Prostate gland (tissue), 2 donors: ENCODE measurements at regions not wholly inside any gene's neighbourhood (a gene's known extent, or its start where the extent isn't known, plus 50 kb on each side); places are given as distances from the start of the nearest gene placed in this dataset.
"Not testable (repeated sequence)": the region's sequence is repeated elsewhere in the genome, so short reads cannot be mapped to it uniquely, and the experiment has no call there.

ENCODE experiments used
- DNase-seq: peaks from one replicate; pipeline ENCODE4 v3.0.0-alpha.2; 2019; ENCODE audit warnings: low spot score
- H3K27ac ChIP-seq, 2 donors: fragments of 200-600 bp; sonication (generic); 2 replicates each; pipeline ENCODE4 v1.5.1; 2017 to 2019
- H3K27me3 ChIP-seq: fragments of 200-600 bp; sonication (generic); replicated peaks from 2 replicates; pipeline ENCODE4 v1.5.1; 2019; ENCODE audit not compliant: insufficient read depth
- H3K36me3 ChIP-seq, 2 donors: fragments of 200-600 bp; sonication (generic); 1 replicate in 1 of 2; 2 replicates in 1 of 2; pipeline versions ENCODE4 v1.5.1 to v1.8.1; 2017 to 2019
- H3K4me1 ChIP-seq: fragments of 200-600 bp; sonication (generic); replicated peaks from 2 replicates; pipeline ENCODE4 v1.5.1; 2019
- H3K4me3 ChIP-seq, 2 donors: fragments of 200-600 bp; sonication (generic); 2 replicates each; pipeline ENCODE4 v1.5.1; 2017 to 2019
- H3K9me3 ChIP-seq: fragments of 200-600 bp; sonication (generic); 2 replicates; pipeline ENCODE4 v1.5.1; 2017
- CTCF ChIP-seq, 4 experiments: fragments of 200-600 bp in 2 of 4; fragments of 450-650 bp in 2 of 4; sonication (generic) in 2 of 4; IDR thresholded peaks; 1 replicate in 3 of 4; 2 replicates in 1 of 4; pipeline ENCODE4 v1.5.1; 2016 to 2019; ENCODE audit warnings: antibody characterized with exemption in 4 of 4, mild to moderate bottlenecking in 2 of 4, moderate library complexity in 2 of 4
- POLR2A ChIP-seq: fragments of 450-650 bp; IDR thresholded peaks from one replicate; pipeline ENCODE4 v1.6.1; 2016; ENCODE audit warnings: antibody characterized with exemption, mild to moderate bottlenecking
- POLR2AphosphoS5 ChIP-seq: sonication (generic); formaldehyde crosslinking; IDR thresholded peaks from one replicate; pipeline ENCODE4 v1.6.1; 2017; ENCODE audit warnings: antibody characterized with exemption
- WGBS: methylation state at CpG from one replicate; pipeline ENCODE4 v1.1.5; 2018; 5-methylcytosine and 5-hydroxymethylcytosine counted together
- intact Hi-C: fragments of 100-400 bp; cut with DNase I; formaldehyde crosslinking; loops from one replicate; pipeline ENCODE4 v1.14.2; 2022

DNA sequence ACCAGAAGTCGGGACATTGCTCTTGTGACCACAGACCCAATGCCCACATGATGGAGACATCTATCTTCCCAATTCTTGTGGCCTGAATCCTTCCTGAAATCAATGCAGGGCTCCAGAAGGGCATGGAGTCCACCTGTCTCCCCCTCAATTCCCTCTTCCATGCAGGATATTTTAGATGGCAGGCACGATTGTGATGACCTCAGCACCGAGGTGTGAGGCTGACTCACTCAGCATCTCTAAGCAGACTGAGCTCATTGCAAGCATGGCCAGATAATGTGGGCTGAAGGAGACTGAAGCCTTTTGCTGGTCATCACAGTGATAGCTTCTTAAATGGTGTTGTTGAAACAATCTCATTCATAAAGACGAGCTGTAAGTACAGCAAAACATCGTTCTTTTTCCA, 374.9 kb upstream of the PODXL start:
- H3K9me3 ChIP-seq = no peaks in the 10 kb centered on the region
- intact Hi-C loops = no loop called here
- H3K4me3 ChIP-seq = no peak overlapping the region

DNA sequence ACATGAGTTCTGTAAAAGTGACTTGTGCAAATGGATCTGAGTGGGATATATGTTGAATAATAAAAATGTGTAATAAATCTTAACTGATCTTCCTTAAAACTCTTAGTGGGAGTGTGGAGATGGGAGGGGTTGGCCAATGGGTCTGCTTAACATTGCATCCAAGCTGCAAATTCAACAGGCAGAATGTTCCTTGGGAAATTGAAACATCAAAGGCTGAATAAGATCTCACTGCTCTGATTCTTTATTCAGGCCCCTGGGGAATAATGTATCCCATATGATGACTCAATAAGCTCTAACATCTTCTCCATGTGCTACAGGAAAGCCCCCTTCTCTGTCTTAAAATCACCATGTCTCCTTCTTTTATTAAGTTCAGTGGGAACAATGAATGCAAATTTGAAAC, 373.2 kb upstream of the PODXL start:
- DNase-seq = no peak
- TF ChIP-seq POLR2AphosphoS5 = no peak
- no peak for TF ChIP-seq POLR2A
- no peak for TF ChIP-seq CTCF (IDR thresholded peaks at IDR 0.05)
- intact Hi-C loops = no loop called here
- Histone ChIP-seq H3K36me3 (no peaks in the 10 kb centered on the region), H3K4me1 (no peaks in the 10 kb centered on the region), H3K27me3 (no peaks in the 10 kb centered on the region), H3K9me3 (no peaks in the 10 kb centered on the region), H3K27ac (no peak overlapping the region), H3K4me3 (no peak overlapping the region)

More for the DNA sequence above, 374.9 kb upstream of the PODXL start:
- Histone ChIP-seq H3K4me1 (no peaks in the 10 kb centered on the region), H3K27ac (no peak overlapping the region), H3K36me3 (no peaks in the 10 kb centered on the region), H3K27me3 (no peaks in the 10 kb centered on the region)
- WGBS = 63% methylated on average over 5 of the region's 5 CpGs
- TF ChIP-seq CTCF (IDR thresholded peaks at IDR 0.05) (no peak), POLR2AphosphoS5 (no peak)
- DNase-seq = no peak

DNA sequence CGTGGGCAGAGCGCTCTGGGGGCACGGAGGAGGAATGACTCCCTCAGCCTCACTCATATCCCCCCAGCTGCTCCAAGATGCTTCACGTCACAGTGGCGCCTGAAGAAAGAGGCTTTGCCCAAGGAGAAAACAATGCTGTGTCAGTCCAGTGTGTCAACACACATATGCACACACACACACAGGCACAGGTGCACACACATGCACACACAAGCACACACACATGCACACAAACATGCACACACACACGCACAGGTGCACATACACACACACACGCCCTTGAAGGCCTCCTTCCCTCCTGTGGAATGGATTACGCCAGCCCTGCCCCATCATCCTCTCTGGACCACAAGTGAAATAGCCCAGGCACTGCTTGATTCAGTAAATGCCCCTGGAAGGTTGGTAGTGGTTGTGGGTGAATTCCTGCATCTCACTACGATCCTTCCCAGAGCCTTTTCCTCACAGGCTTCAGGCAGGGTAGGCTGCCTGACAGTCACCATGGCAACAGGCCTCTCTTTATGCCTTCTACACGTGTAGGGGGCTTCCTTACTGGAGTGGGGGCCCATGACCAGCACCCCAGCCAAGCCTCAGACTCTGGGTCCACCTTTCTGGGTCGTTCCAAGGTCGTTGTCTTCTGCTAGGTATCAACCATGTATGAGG, 371.5 kb upstream of the PODXL start:
- Histone ChIP-seq H3K36me3 (no peaks in the 10 kb centered on the region), H3K9me3 (no peaks in the 10 kb centered on the region), H3K27ac (no peak overlapping the region), H3K27me3 (no peaks in the 10 kb centered on the region), H3K4me3 (no peak overlapping the region), H3K4me1 (no peaks in the 10 kb centered on the region)
- TF ChIP-seq POLR2AphosphoS5 (no peak), POLR2A (no peak), CTCF (IDR thresholded peaks at IDR 0.05) (no peak)
- WGBS = 65% methylated on average over 12 of the region's 12 CpGs
- DNase-seq = no peak
- intact Hi-C loops = no loop called here

DNA sequence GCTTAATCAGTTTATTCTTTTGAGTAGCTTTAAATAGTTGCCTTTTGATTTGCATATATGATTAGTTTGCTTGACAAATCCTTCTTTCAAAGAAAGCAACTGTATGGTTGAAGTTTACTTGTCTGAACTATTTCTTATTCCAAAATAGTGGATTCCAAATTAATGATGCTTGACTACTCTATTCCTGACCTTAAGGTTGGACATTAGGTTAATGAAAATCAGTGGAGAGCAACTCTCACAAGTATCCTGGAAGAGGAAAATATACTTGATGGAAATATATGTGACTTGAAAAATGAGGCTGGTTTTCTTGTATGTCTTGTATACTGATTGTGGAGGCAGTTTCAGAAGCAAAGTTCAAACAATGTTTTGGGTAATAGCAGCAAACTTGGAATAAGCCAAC, 369.2 kb upstream of the PODXL start:
- no peaks in the 10 kb centered on the region for H3K9me3 ChIP-seq
- H3K4me3 ChIP-seq = no peak overlapping the region
- H3K36me3 ChIP-seq = no peaks in the 10 kb centered on the region
- no peaks in the 10 kb centered on the region for H3K4me1 ChIP-seq
- no peak for TF ChIP-seq POLR2A
- no peak for TF ChIP-seq CTCF (IDR thresholded peaks at IDR 0.05)
- TF ChIP-seq POLR2AphosphoS5 = no peak
- no peak for DNase-seq
- no peak overlapping the region for H3K27ac ChIP-seq
- no peaks in the 10 kb centered on the region for H3K27me3 ChIP-seq
- intact Hi-C loops = no loop called here

- Histone ChIP-seq H3K36me3 (no peaks in the 10 kb centered on the region), H3K27ac (no peak overlapping the region), H3K4me1 (no peaks in the 10 kb centered on the region), H3K9me3 (no peaks in the 10 kb centered on the region), H3K4me3 (no peak overlapping the region), H3K27me3 (no peaks in the 10 kb centered on the region)
- intact Hi-C loops = no loop called here
- 80% methylated on average over 3 of the region's 3 CpGs for WGBS
- TF ChIP-seq POLR2A = no peak
- no peak for TF ChIP-seq POLR2AphosphoS5
- no peak for TF ChIP-seq CTCF (IDR thresholded peaks at IDR 0.05)
- DNase-seq = no peak
Observed at GRCh38 chr7:131924857-131925256, 368.4 kb upstream of the PODXL start.

DNA sequence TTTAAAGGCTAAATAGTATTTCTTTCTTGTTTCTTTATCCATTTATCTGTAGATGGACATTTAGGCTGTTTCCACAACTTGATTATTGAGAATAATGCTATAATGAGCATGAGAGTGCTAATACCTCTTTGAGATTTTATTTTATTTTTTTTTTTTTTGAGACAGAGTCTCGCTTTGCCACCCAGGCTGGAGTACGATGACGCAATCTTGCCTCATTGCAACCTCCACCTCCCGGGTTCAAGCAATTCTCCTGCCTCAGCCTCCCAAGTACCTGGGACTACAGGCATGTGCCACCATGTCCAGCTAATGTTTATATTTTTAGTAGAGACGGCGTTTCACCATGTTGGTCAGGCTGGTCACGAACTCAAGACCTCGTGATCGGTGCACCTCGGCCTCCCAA, 366.5 kb upstream of the PODXL start:
- H3K4me3 ChIP-seq, DNase-seq, intact Hi-C loops, H3K4me1 ChIP-seq, H3K36me3 ChIP-seq, H3K27me3 ChIP-seq, H3K9me3 ChIP-seq, H3K27ac ChIP-seq: not testable (repeated sequence)
- over 99% methylated on average over 10 of the region's 10 CpGs for WGBS
